ENCODE measurements at regions not wholly inside any gene's neighbourhood (a gene's known extent, or its start where the extent isn't known, plus 50 kb on each side); places are given as distances from the start of the nearest gene placed in this dataset.

- TF ChIP-seq EP300 (IDR thresholded peaks at IDR 0.05; ENCODE audit: low read depth) (no peak), POLR2AphosphoS5 (IDR thresholded peaks at IDR 0.05) (no peak), CTCF (IDR thresholded peaks at IDR 0.05) (no peak), POLR2A (IDR thresholded peaks at IDR 0.05) (no peak)
- DNase-seq: no peak
- H3K9me3 ChIP-seq: peaks cover 0 to 3% of the 10 kb centered on the region in 2 donors
- H3K27me3 ChIP-seq: no peaks in the 10 kb centered on the region
- H3K4me3 ChIP-seq: no peak overlapping the region
- in situ Hi-C loops (cut with MboI; ENCODE audit: low pct_ligation_motif_present in 1 of 4, low pct_unique_long_range_greater_than_20kb in 1 of 4, low sequenced_read_pairs in 3 of 4) (no loop called here), intact Hi-C loops (cut with DNase I; ENCODE audit: low total_unique reads) (no loop called here)
- no peaks in the 10 kb centered on the region for H3K4me1 ChIP-seq
- 68% methylated on average over 8 of the region's 8 CpGs; no CpG with 5 or more reads in 1 of the 2 donors for WGBS, 2 donors (ENCODE audit: low coverage in 1 of 2)
- no peak overlapping the region for H3K27ac ChIP-seq
- no peaks in the 10 kb centered on the region for H3K36me3 ChIP-seq
Observed at GRCh38 chr16:11475896-11476630, 110.7 kb downstream of the LITAF start.

- H3K36me3 ChIP-seq: no peaks in the 10 kb centered on the region
- H3K4me1 ChIP-seq: no peaks in the 10 kb centered on the region
- no peak overlapping the region for H3K4me3 ChIP-seq
- intact Hi-C loops (cut with DNase I; ENCODE audit: low total_unique reads) (no loop called here), in situ Hi-C loops (cut with MboI; ENCODE audit: low pct_ligation_motif_present in 1 of 4, low pct_unique_long_range_greater_than_20kb in 1 of 4, low sequenced_read_pairs in 3 of 4) (no loop called here)
- TF ChIP-seq CTCF (IDR thresholded peaks at IDR 0.05): no peak
- no peak for TF ChIP-seq POLR2A (IDR thresholded peaks at IDR 0.05)
- no peak for TF ChIP-seq POLR2AphosphoS5 (IDR thresholded peaks at IDR 0.05)
- TF ChIP-seq EP300 (IDR thresholded peaks at IDR 0.05; ENCODE audit: low read depth): no peak
- no peak for DNase-seq
- H3K9me3 ChIP-seq: peaks cover 0 to 3% of the 10 kb centered on the region in 2 donors
- no peak overlapping the region for H3K27ac ChIP-seq
- no peaks in the 10 kb centered on the region for H3K27me3 ChIP-seq
- 92% methylated on average over 14 of the region's 14 CpGs; no CpG with 5 or more reads in 1 of the 2 donors for WGBS, 2 donors (ENCODE audit: low coverage in 1 of 2)
Observed at GRCh38 chr16:11476676-11477075, 110.0 kb downstream of the LITAF start.

GRCh38 chr16:11478431-11479119, 108.1 kb downstream of the LITAF start:
- no peak overlapping the region for H3K4me3 ChIP-seq
- H3K4me1 ChIP-seq: no peaks in the 10 kb centered on the region
- no peak overlapping the region for H3K27ac ChIP-seq
- 65 to 89% methylated on average over 3 to 17 of the region's 17 CpGs for WGBS, 2 donors (ENCODE audit: low coverage in 1 of 2)
- intact Hi-C loops (cut with DNase I; ENCODE audit: low total_unique reads) (no loop called here), in situ Hi-C loops (cut with MboI; ENCODE audit: low pct_ligation_motif_present in 1 of 4, low pct_unique_long_range_greater_than_20kb in 1 of 4, low sequenced_read_pairs in 3 of 4) (no loop called here)
- no peaks in the 10 kb centered on the region for H3K27me3 ChIP-seq
- peaks cover 0 to 3% of the 10 kb centered on the region in 2 donors for H3K9me3 ChIP-seq
- no peaks in the 10 kb centered on the region for H3K36me3 ChIP-seq
- no peak for DNase-seq
- TF ChIP-seq POLR2A (IDR thresholded peaks at IDR 0.05): no peak
- TF ChIP-seq CTCF (IDR thresholded peaks at IDR 0.05): no peak
- no peak for TF ChIP-seq EP300 (IDR thresholded peaks at IDR 0.05; ENCODE audit: low read depth)
- TF ChIP-seq POLR2AphosphoS5 (IDR thresholded peaks at IDR 0.05): no peak

GRCh38 chr16:11479916-11480315, 106.8 kb downstream of the LITAF start:
- Histone ChIP-seq H3K27me3 (no peaks in the 10 kb centered on the region), H3K36me3 (no peaks in the 10 kb centered on the region), H3K4me1 (no peaks in the 10 kb centered on the region), H3K4me3 (no peak overlapping the region), H3K27ac (no peak overlapping the region), H3K9me3 (peaks cover 0 to 3% of the 10 kb centered on the region in 2 donors)
- intact Hi-C loops (cut with DNase I; ENCODE audit: low total_unique reads): loop anchor here (5.0 kb wide), 1 partner anchor 562 kb away; no protein-coding TSS in a partner anchor
- 87 to 93% methylated on average over 3 to 4 of the region's 4 CpGs for WGBS, 2 donors (ENCODE audit: low coverage in 1 of 2)
- no peak for TF ChIP-seq POLR2AphosphoS5 (IDR thresholded peaks at IDR 0.05)
- no peak for TF ChIP-seq EP300 (IDR thresholded peaks at IDR 0.05; ENCODE audit: low read depth)
- no peak for TF ChIP-seq POLR2A (IDR thresholded peaks at IDR 0.05)
- TF ChIP-seq CTCF (IDR thresholded peaks at IDR 0.05): no peak
- in situ Hi-C loops (cut with MboI; ENCODE audit: low pct_ligation_motif_present in 1 of 4, low pct_unique_long_range_greater_than_20kb in 1 of 4, low sequenced_read_pairs in 3 of 4): no loop called here
- DNase-seq: no peak

Measured in transverse colon (tissue), 4 donors.